ENCODE measurements at regions not wholly inside any gene's neighbourhood (a gene's known extent, or its start where the extent isn't known, plus 50 kb on each side); places are given as distances from the start of the nearest gene placed in this dataset.

GRCh38 chr1:70819231-70819630 lies 228.4 kb downstream of the PTGER3 start:
- TF ChIP-seq CTCF (optimal IDR thresholded peaks at IDR 0.05 in 1 of 3, IDR thresholded peaks at IDR 0.05 in 1 of 3, conservative IDR thresholded peaks at IDR 0.05 in 1 of 3; ENCODE audit: extremely low read depth in 1 of 3, insufficient read depth in 2 of 3, low read length in 3 of 3) (no peak), EZH2 (IDR thresholded peaks at IDR 0.05; ENCODE audit: low read length) (no peak)
